Caco-2 (cell line): ENCODE measurements at regions not wholly inside any gene's neighbourhood (a gene's known extent, or its start where the extent isn't known, plus 50 kb on each side); places are given as distances from the start of the nearest gene placed in this dataset.

Experiments used
- BruUV-seq: library from RNA; stranded (reverse); fragments of 400-500 nt; replicated peaks from 2 replicates; lab custom pipeline; 2021; lab: Mats Ljungman, UMichigan
- CTCF ChIA-PET: fragments of 300-600 bp; sonication (Branson Sonifier 250); formaldehyde crosslinking; loops from one replicate; lab custom pipeline; 2022; ENCODE audit warnings: antibody characterized with exemption; lab: Charles Lee
- POLR2A ChIA-PET: fragments of 300-600 bp; sonication (Branson Sonifier 250); formaldehyde crosslinking; loops from one replicate; lab custom pipeline; 2022; ENCODE audit warnings: antibody characterized with exemption; lab: Charles Lee
- DNase-seq, 2 experiments: peaks; one replicate each; pipeline versions ENCODE4 v3.0.0 to v3.0.0-alpha.2; 2020 to 2022
- H3K27me3 ChIP-seq: replicated peaks from 2 replicates; pipeline ENCODE4 v1.6.0; 2011; ENCODE audit warnings: low read length; ENCODE audit not compliant: control insufficient read depth, insufficient read depth
- H3K36me3 ChIP-seq: 2 replicates; pipeline ENCODE4 v1.5.1; 2011; ENCODE audit warnings: low read length; ENCODE audit not compliant: control insufficient read depth, insufficient read depth
- H3K4me1 ChIP-seq: fragments of 250-450 bp; sonication (Bioruptor Pico); 2 replicates; pipeline ENCODE4 v1.5.1; 2020; ENCODE audit warnings: mild to moderate bottlenecking
- H3K4me3 ChIP-seq: 2 replicates; pipeline ENCODE4 v1.5.1; 2011; ENCODE audit warnings: low read depth, mild to moderate bottlenecking, control low read depth, low read length
- H3K9me3 ChIP-seq: fragments of 250-450 bp; sonication (Bioruptor Pico); 2 replicates; pipeline ENCODE4 v1.5.1; 2020; ENCODE audit warnings: mild to moderate bottlenecking, moderate library complexity
- H3K27ac Mint-ChIP-seq: one replicate; pipeline ENCODE4 v1.8.0; 2022; ENCODE audit warnings: mixed read lengths; ENCODE audit not compliant: unreplicated experiment
- H3K27me3 Mint-ChIP-seq: one replicate; pipeline ENCODE4 v1.8.0; 2022; ENCODE audit warnings: mixed read lengths; ENCODE audit not compliant: insufficient read depth, unreplicated experiment
- H3K36me3 Mint-ChIP-seq: one replicate; pipeline ENCODE4 v1.8.0; 2022; ENCODE audit warnings: mild to moderate bottlenecking, mixed read lengths; ENCODE audit not compliant: insufficient read depth, unreplicated experiment
- H3K4me1 Mint-ChIP-seq: one replicate; pipeline ENCODE4 v1.8.0; 2022; ENCODE audit warnings: low read depth, mixed read lengths; ENCODE audit not compliant: unreplicated experiment
- H3K4me3 Mint-ChIP-seq: one replicate; pipeline ENCODE4 v1.8.0; 2022; ENCODE audit warnings: mild to moderate bottlenecking, moderate library complexity, mixed read lengths; ENCODE audit not compliant: unreplicated experiment
- H3K9me3 Mint-ChIP-seq: one replicate; pipeline ENCODE4 v1.8.0; 2022; ENCODE audit warnings: mixed read lengths; ENCODE audit not compliant: unreplicated experiment
- intact Hi-C: fragments of 100-400 bp; cut with micrococcal nuclease; formaldehyde crosslinking; loops from one replicate; pipeline ENCODE4 v1.10.0; 2022; ENCODE audit not compliant: unreplicated experiment
- TF ChIP-seq, protein P1 (sequence below), 2 experiments: fragments of 200-600 bp in 1 of 2; IDR thresholded peaks; 1 replicate in 1 of 2; 2 replicates in 1 of 2; pipeline versions ENCODE4 v1.5.1 to v1.8.0; 2011 to 2022; ENCODE audit warnings: antibody characterized with exemption in 1 of 2, control low read depth in 1 of 2, inconsistent platforms in 1 of 2, low read depth in 1 of 2, low read length in 1 of 2, mild to moderate bottlenecking in 1 of 2, moderate library complexity in 1 of 2; ENCODE audit not compliant: insufficient read depth in 1 of 2, severe bottlenecking in 1 of 2, unreplicated experiment in 1 of 2

DNA sequence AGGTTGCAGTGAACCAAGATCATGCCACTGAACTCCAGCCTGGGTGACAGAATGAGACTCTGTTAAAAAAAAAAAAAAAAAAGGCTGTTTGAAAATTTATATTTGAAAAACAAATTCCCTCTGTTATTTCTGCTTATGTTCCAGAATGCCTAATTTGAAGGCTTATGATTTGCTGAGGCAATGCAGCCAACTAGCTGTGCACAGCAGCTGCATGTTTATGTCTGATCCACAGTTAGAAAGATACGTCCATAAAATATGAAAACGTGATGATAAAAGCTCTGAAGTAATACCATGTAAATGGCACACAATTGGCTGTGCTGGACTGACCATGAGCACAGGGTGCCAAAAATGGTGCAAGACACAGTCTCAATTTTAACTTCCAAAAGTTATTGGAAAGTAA, 453.2 kb downstream of the TUSC1 start:
- Histone ChIP-seq H3K36me3 (no peaks in the 10 kb centered on the region), H3K27me3 (no peaks in the 10 kb centered on the region), H3K4me1 (no peaks in the 10 kb centered on the region), H3K9me3 (no peaks in the 10 kb centered on the region), H3K4me3 (no peak overlapping the region)
- Mint-ChIP-seq H3K9me3 (no peaks in the 10 kb centered on the region), H3K27ac (no peak overlapping the region), H3K4me3 (no peak overlapping the region), H3K4me1 (no peaks in the 10 kb centered on the region), H3K36me3 (no peaks in the 10 kb centered on the region), H3K27me3 (no peaks in the 10 kb centered on the region)
- no peak for DNase-seq
- ChIA-PET CTCF (no interaction called here), POLR2A (no interaction called here)
- no TSS peak for BruUV-seq
- TF ChIP-seq, protein P1, sequence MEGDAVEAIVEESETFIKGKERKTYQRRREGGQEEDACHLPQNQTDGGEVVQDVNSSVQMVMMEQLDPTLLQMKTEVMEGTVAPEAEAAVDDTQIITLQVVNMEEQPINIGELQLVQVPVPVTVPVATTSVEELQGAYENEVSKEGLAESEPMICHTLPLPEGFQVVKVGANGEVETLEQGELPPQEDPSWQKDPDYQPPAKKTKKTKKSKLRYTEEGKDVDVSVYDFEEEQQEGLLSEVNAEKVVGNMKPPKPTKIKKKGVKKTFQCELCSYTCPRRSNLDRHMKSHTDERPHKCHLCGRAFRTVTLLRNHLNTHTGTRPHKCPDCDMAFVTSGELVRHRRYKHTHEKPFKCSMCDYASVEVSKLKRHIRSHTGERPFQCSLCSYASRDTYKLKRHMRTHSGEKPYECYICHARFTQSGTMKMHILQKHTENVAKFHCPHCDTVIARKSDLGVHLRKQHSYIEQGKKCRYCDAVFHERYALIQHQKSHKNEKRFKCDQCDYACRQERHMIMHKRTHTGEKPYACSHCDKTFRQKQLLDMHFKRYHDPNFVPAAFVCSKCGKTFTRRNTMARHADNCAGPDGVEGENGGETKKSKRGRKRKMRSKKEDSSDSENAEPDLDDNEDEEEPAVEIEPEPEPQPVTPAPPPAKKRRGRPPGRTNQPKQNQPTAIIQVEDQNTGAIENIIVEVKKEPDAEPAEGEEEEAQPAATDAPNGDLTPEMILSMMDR (IDR thresholded peaks at IDR 0.05; ENCODE audit: insufficient read depth in 1 of 2, low read depth in 1 of 2, low read length in 1 of 2, severe bottlenecking in 1 of 2, unreplicated experiment in 1 of 2) = no peak
- intact Hi-C loops = no loop called here

DNA sequence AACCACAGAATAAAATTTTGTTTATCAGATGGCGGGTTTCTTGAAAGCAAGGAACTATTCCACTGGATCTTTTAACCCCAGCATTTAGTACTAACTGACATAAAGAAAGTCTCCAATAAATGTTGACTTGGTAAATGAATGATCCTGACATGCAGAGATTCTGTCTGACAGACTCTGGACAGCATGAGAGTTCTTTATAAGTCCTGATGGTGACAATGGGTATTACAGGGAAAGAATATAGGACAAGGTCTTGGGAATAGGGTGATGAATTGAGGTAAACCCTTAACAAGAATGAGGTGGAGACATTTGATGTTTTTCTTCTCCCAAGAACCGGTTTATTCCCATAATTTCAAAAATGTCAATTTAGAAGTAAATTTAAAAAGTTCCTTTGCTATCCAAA, 453.9 kb downstream of the TUSC1 start:
- Mint-ChIP-seq H3K27ac (no peak overlapping the region), H3K9me3 (no peaks in the 10 kb centered on the region), H3K4me3 (no peak overlapping the region), H3K27me3 (no peaks in the 10 kb centered on the region), H3K4me1 (no peaks in the 10 kb centered on the region), H3K36me3 (no peaks in the 10 kb centered on the region)
- DNase-seq = no peak
- BruUV-seq = no TSS peak
- Histone ChIP-seq H3K4me3 (no peak overlapping the region), H3K4me1 (no peaks in the 10 kb centered on the region), H3K9me3 (no peaks in the 10 kb centered on the region), H3K27me3 (no peaks in the 10 kb centered on the region), H3K36me3 (no peaks in the 10 kb centered on the region)
- intact Hi-C loops = no loop called here
- TF ChIP-seq, protein P1 (IDR thresholded peaks at IDR 0.05; ENCODE audit: insufficient read depth in 1 of 2, low read depth in 1 of 2, low read length in 1 of 2, severe bottlenecking in 1 of 2, unreplicated experiment in 1 of 2) = no peak
- CTCF ChIA-PET = no interaction called here
- POLR2A ChIA-PET = no interaction called here

DNA sequence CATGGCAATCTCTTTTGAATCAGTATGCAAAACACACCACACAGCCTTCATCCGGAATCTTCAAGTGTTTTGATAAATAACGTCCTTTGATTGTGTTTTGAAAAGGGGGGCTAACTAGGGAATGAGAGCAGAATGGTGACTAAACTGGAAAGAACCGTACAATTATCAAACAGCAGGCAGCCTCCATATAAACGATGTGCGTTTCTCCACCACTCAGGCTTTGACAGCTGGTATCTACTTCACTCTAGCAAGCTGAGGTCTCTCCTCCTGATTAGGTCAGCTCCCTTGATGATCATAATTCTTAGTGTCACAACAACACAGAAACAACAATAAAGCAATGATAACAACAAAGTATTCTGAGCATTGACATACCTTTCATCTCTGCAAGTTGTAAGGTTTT, 465.9 kb downstream of the TUSC1 start:
- ChIA-PET POLR2A (no interaction called here), CTCF (no interaction called here)
- H3K36me3 ChIP-seq = no peaks in the 10 kb centered on the region
- Mint-ChIP-seq H3K36me3 (no peaks in the 10 kb centered on the region), H3K27ac (no peak overlapping the region), H3K4me3 (no peak overlapping the region), H3K27me3 (no peaks in the 10 kb centered on the region), H3K4me1 (no peaks in the 10 kb centered on the region), H3K9me3 (no peaks in the 10 kb centered on the region)
- H3K9me3 ChIP-seq = no peaks in the 10 kb centered on the region
- DNase-seq = no peak
- intact Hi-C loops = no loop called here
- no peaks in the 10 kb centered on the region for H3K27me3 ChIP-seq
- BruUV-seq = no TSS peak
- no peaks in the 10 kb centered on the region for H3K4me1 ChIP-seq
- H3K4me3 ChIP-seq = no peak overlapping the region
- TF ChIP-seq, protein P1 (IDR thresholded peaks at IDR 0.05; ENCODE audit: insufficient read depth in 1 of 2, low read depth in 1 of 2, low read length in 1 of 2, severe bottlenecking in 1 of 2, unreplicated experiment in 1 of 2) = no peak
